K562 (cell line): ENCODE measurements at regions not wholly inside any gene's neighbourhood (a gene's known extent, or its start where the extent isn't known, plus 50 kb on each side); places are given as distances from the start of the nearest gene placed in this dataset.

Experiments used
- ATAC-seq: fragments of 200-7000 bp; cut with Tn5 transposase; 3 replicates; pipeline ENCODE4 v1.9.1; 2020; ENCODE audit warnings: moderate library complexity
- BruUV-seq: library from RNA; stranded (reverse); fragments of 400-500 nt; replicated peaks from 2 replicates; lab custom pipeline; 2021; lab: Mats Ljungman, UMichigan
- CTCF ChIA-PET: fragments of 300-600 bp; formaldehyde crosslinking; extraction: SDS; loops from one replicate; lab custom pipeline; 2021; ENCODE audit warnings: low intra/inter-chr PET ratio; lab: Yijun Ruan, JAX
- POLR2A ChIA-PET: fragments of 300-600, 350-650 bp; sonication (Branson Sonifier 250); formaldehyde crosslinking; extraction: SDS; loops from one replicate; lab custom pipeline; 2021; ENCODE audit warnings: antibody characterized with exemption, inconsistent platforms; lab: Yijun Ruan, JAX
- DNase-seq, 4 experiments: peaks; one replicate each; pipeline versions ENCODE4 v3.0.0 to v3.0.0-alpha.2; 2011 to 2018; ENCODE audit warnings: low spot score in 3 of 4, mixed read lengths in 3 of 4; ENCODE audit errors: extremely low read depth in 1 of 4
- FAIRE-seq: peaks from 2 replicates; lab custom pipeline; 2011; peaks lifted over from hg19 to GRCh38; lab: Jason Lieb, UNC
- H2AFZ ChIP-seq: 2 replicates; pipeline ENCODE4 v1.6.0; 2011; ENCODE audit warnings: low read depth, low read length, control low read depth, inconsistent platforms
- H3K27ac ChIP-seq: fragments of 200-600 bp; 3 replicates; pipeline ENCODE4 v1.8.0; 2011; ENCODE audit warnings: low read depth, mild to moderate bottlenecking, control low read depth, inconsistent platforms, low read length, moderate library complexity, mixed read lengths; ENCODE audit errors: extremely low read depth
- H3K27me3 ChIP-seq, 2 experiments: fragments of 300-600 bp in 1 of 2; 2 replicates in 1 of 2; 3 replicates in 1 of 2; pipeline versions ENCODE4 v1.6.0 to v1.8.0; 2011; ENCODE audit warnings: inconsistent platforms in 2 of 2, low read length in 2 of 2, mild to moderate bottlenecking in 1 of 2, mixed read lengths in 1 of 2, moderate library complexity in 1 of 2; ENCODE audit not compliant: control insufficient read depth in 2 of 2, insufficient read depth in 2 of 2
- H3K36me3 ChIP-seq: fragments of 300-600 bp; 3 replicates; pipeline ENCODE4 v1.8.0; 2011; ENCODE audit warnings: mild to moderate bottlenecking, low read length, inconsistent platforms; ENCODE audit not compliant: control insufficient read depth, insufficient read depth
- H3K4me1 ChIP-seq, 2 experiments: fragments of 200-600 bp in 1 of 2; replicated peaks in 1 of 2; 2 replicates in 1 of 2; 3 replicates in 1 of 2; pipeline versions ENCODE4 v1.5.1 to v1.8.0; 2011; ENCODE audit warnings: inconsistent platforms in 2 of 2, low read length in 2 of 2, mild to moderate bottlenecking in 1 of 2, mixed read lengths in 1 of 2, moderate library complexity in 1 of 2; ENCODE audit not compliant: control insufficient read depth in 2 of 2, insufficient read depth in 2 of 2
- H3K4me2 ChIP-seq: 2 replicates; pipeline ENCODE4 v1.6.1; 2011; ENCODE audit warnings: low read length, control low read depth, inconsistent platforms, mixed read lengths; ENCODE audit not compliant: insufficient read depth
- H3K4me3 ChIP-seq: fragments of 200-600 bp; sonication (generic), shearing (Covaris generic); 2 replicates; pipeline ENCODE4 v1.5.1; 2016; ENCODE audit warnings: control low read depth, inconsistent platforms
- H3K79me2 ChIP-seq: fragments of 200-600 bp; 3 replicates; pipeline ENCODE4 v1.8.0; 2011; ENCODE audit warnings: low read length, inconsistent platforms; ENCODE audit not compliant: control insufficient read depth, insufficient read depth
- H3K9ac ChIP-seq, 2 experiments: 2 replicates each; pipeline versions ENCODE4 v1.6.0 to v1.6.1; 2011; ENCODE audit warnings: low read depth in 2 of 2, low read length in 2 of 2, control low read depth in 1 of 2, inconsistent platforms in 1 of 2, mild to moderate bottlenecking in 1 of 2, mixed read lengths in 1 of 2; ENCODE audit not compliant: insufficient read depth in 1 of 2
- H3K9me1 ChIP-seq: one replicate; pipeline ENCODE4 v1.6.0; 2011; ENCODE audit warnings: inconsistent platforms, mild to moderate bottlenecking, low read length, moderate library complexity; ENCODE audit not compliant: control insufficient read depth, insufficient read depth
- H3K9me3 ChIP-seq: replicated peaks from 2 replicates; pipeline ENCODE4 v1.5.1; 2011; ENCODE audit warnings: low read depth, low read length, inconsistent platforms; ENCODE audit not compliant: control insufficient read depth, insufficient read depth
- H4K20me1 ChIP-seq: replicated peaks from 2 replicates; pipeline ENCODE4 v1.6.1; 2011; ENCODE audit warnings: low read length, inconsistent platforms, mixed read lengths; ENCODE audit not compliant: control insufficient read depth, insufficient read depth
- HDGF ChIP-seq: fragments of 450-650 bp; IDR thresholded peaks from 2 replicates; pipeline ENCODE4 v1.6.1; 2016
- WGBS: fragments of 100-300 bp; shearing (Covaris generic); methylation state at CpG from one replicate; pipeline ENCODE4 v1.1.6; 2016; ENCODE audit warnings: low coverage, mixed read lengths; ENCODE audit not compliant: insufficient coverage; ENCODE audit errors: missing lambda C conversion rate; 5-methylcytosine and 5-hydroxymethylcytosine counted together
- in situ Hi-C: fragments of 300-500 bp; cut with MboI; formaldehyde crosslinking; loops from 4 replicates; pipeline ENCODE4 v1.15.0; 2018; ENCODE audit warnings: inconsistent platforms, mixed read lengths
- intact Hi-C: fragments of 100-400 bp; cut with micrococcal nuclease; formaldehyde crosslinking; loops from 2 replicates; pipeline ENCODE4 v1.14.2; 2022
- TF ChIP-seq, protein P1 (sequence below): fragments of 250-450 bp; sonication (Bioruptor Pico); IDR thresholded peaks from 2 replicates; pipeline ENCODE4 v1.5.0; 2022; ENCODE audit warnings: mild to moderate bottlenecking
- TF ChIP-seq, protein P2 (sequence below): sonication (generic); formaldehyde crosslinking; IDR thresholded peaks from 2 replicates; pipeline ENCODE4 v1.8.0; 2022; ENCODE audit warnings: missing genetic modification reagents, mild to moderate bottlenecking, borderline replicate concordance
- TF ChIP-seq, protein P3 (sequence below): sonication (generic); formaldehyde crosslinking; IDR thresholded peaks from 2 replicates; pipeline ENCODE4 v1.8.1; 2023; ENCODE audit warnings: missing genetic modification reagents, mild to moderate bottlenecking, borderline replicate concordance

GRCh38 chr10:24091256-24091655 is 117.7 kb upstream of the KIAA1217 start:
- no peaks in the 10 kb centered on the region for H3K4me1 ChIP-seq
- FAIRE-seq: no peak
- intact Hi-C loops: no loop called here
- ATAC-seq: no peak
- H3K4me3 ChIP-seq: no peak overlapping the region
- no peak overlapping the region for H3K4me2 ChIP-seq
- BruUV-seq: no TSS peak
- no peaks in the 10 kb centered on the region for H3K27me3 ChIP-seq
- no peaks in the 10 kb centered on the region for H3K79me2 ChIP-seq
- H3K9me3 ChIP-seq: no peaks in the 10 kb centered on the region
- H2AFZ ChIP-seq: no peak overlapping the region
- CTCF ChIA-PET: no interaction called here
- DNase-seq: no peak
- H4K20me1 ChIP-seq: no peaks in the 10 kb centered on the region
- POLR2A ChIA-PET: no interaction called here
- TF ChIP-seq, protein P1, sequence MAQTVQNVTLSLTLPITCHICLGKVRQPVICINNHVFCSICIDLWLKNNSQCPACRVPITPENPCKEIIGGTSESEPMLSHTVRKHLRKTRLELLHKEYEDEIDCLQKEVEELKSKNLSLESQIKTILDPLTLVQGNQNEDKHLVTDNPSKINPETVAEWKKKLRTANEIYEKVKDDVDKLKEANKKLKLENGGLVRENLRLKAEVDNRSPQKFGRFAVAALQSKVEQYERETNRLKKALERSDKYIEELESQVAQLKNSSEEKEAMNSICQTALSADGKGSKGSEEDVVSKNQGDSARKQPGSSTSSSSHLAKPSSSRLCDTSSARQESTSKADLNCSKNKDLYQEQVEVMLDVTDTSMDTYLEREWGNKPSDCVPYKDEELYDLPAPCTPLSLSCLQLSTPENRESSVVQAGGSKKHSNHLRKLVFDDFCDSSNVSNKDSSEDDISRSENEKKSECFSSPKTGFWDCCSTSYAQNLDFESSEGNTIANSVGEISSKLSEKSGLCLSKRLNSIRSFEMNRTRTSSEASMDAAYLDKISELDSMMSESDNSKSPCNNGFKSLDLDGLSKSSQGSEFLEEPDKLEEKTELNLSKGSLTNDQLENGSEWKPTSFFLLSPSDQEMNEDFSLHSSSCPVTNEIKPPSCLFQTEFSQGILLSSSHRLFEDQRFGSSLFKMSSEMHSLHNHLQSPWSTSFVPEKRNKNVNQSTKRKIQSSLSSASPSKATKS: no peak
- TF ChIP-seq HDGF: no peak
- TF ChIP-seq, protein P2, sequence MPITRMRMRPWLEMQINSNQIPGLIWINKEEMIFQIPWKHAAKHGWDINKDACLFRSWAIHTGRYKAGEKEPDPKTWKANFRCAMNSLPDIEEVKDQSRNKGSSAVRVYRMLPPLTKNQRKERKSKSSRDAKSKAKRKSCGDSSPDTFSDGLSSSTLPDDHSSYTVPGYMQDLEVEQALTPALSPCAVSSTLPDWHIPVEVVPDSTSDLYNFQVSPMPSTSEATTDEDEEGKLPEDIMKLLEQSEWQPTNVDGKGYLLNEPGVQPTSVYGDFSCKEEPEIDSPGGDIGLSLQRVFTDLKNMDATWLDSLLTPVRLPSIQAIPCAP (CRISPR knock-in tag): no peak
- TF ChIP-seq, protein P3, sequence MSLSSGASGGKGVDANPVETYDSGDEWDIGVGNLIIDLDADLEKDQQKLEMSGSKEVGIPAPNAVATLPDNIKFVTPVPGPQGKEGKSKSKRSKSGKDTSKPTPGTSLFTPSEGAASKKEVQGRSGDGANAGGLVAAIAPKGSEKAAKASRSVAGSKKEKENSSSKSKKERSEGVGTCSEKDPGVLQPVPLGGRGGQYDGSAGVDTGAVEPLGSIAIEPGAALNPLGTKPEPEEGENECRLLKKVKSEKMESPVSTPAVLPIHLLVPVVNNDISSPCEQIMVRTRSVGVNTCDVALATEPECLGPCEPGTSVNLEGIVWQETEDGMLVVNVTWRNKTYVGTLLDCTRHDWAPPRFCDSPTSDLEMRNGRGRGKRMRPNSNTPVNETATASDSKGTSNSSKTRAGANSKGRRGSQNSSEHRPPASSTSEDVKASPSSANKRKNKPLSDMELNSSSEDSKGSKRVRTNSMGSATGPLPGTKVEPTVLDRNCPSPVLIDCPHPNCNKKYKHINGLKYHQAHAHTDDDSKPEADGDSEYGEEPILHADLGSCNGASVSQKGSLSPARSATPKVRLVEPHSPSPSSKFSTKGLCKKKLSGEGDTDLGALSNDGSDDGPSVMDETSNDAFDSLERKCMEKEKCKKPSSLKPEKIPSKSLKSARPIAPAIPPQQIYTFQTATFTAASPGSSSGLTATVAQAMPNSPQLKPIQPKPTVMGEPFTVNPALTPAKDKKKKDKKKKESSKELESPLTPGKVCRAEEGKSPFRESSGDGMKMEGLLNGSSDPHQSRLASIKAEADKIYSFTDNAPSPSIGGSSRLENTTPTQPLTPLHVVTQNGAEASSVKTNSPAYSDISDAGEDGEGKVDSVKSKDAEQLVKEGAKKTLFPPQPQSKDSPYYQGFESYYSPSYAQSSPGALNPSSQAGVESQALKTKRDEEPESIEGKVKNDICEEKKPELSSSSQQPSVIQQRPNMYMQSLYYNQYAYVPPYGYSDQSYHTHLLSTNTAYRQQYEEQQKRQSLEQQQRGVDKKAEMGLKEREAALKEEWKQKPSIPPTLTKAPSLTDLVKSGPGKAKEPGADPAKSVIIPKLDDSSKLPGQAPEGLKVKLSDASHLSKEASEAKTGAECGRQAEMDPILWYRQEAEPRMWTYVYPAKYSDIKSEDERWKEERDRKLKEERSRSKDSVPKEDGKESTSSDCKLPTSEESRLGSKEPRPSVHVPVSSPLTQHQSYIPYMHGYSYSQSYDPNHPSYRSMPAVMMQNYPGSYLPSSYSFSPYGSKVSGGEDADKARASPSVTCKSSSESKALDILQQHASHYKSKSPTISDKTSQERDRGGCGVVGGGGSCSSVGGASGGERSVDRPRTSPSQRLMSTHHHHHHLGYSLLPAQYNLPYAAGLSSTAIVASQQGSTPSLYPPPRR (CRISPR knock-in tag): no peak
- TF ChIP-seq, all 486 proteins: peak for 0
- 4% methylated on average over 2 of the region's 2 CpGs for WGBS
- Histone ChIP-seq H3K9ac (no peak overlapping the region), H3K9me1 (no peaks in the 10 kb centered on the region), H3K27ac (no peak overlapping the region), H3K36me3 (no peaks in the 10 kb centered on the region)
- in situ Hi-C loops: no loop called here
